Fibroblast of peridontal ligament (primary cell): ENCODE measurements at regions not wholly inside any gene's neighbourhood (a gene's known extent, or its start where the extent isn't known, plus 50 kb on each side); places are given as distances from the start of the nearest gene placed in this dataset.
"Not testable (repeated sequence)": the region's sequence is repeated elsewhere in the genome, so short reads cannot be mapped to it uniquely, and the experiment has no call there.

Experiments
- DNase-seq: peaks from one replicate; pipeline ENCODE4 v3.0.0-alpha.2; 2010; ENCODE audit errors: extremely low read depth

GRCh38 chr6:79810185-79810705, 137.1 kb downstream of the ELOVL4 start:
- no peak for DNase-seq

- DNase-seq: peak; percentile 11
Observed at GRCh38 chr6:79808921-79809320, 138.4 kb downstream of the ELOVL4 start.

GRCh38 chr6:79806661-79807060, 140.7 kb downstream of the ELOVL4 start:
- not testable (repeated sequence) for DNase-seq

GRCh38 chr6:79804732-79805131, 142.6 kb downstream of the ELOVL4 start:
- DNase-seq: no peak

GRCh38 chr6:79803917-79804316, 143.4 kb downstream of the ELOVL4 start:
- DNase-seq: no peak

GRCh38 chr6:79802657-79803300, 144.6 kb downstream of the ELOVL4 start:
- no peak for DNase-seq

GRCh38 chr6:79801362-79801761, 146.0 kb downstream of the ELOVL4 start:
- no peak for DNase-seq

GRCh38 chr6:79798841-79799240, 148.5 kb downstream of the ELOVL4 start:
- DNase-seq: no peak

- DNase-seq: no peak
Observed at GRCh38 chr6:79797912-79798311, 149.4 kb downstream of the ELOVL4 start.

GRCh38 chr6:79797163-79797764, 150.1 kb downstream of the ELOVL4 start:
- DNase-seq: no peak

GRCh38 chr6:79796197-79796596, 151.2 kb downstream of the ELOVL4 start:
- no peak for DNase-seq

GRCh38 chr6:79789896-79790295, 157.5 kb downstream of the ELOVL4 start:
- DNase-seq: no peak

- no peak for DNase-seq
Observed at GRCh38 chr6:79788756-79789155, 157.6 kb downstream of the SH3BGRL2 start.

GRCh38 chr6:79787626-79788025, 156.5 kb downstream of the SH3BGRL2 start:
- DNase-seq: no peak

GRCh38 chr6:79784395-79784753, 153.2 kb downstream of the SH3BGRL2 start:
- no peak for DNase-seq

- no peak for DNase-seq
Observed at GRCh38 chr6:79783670-79784394, 152.7 kb downstream of the SH3BGRL2 start.

GRCh38 chr6:79782792-79783580, 151.9 kb downstream of the SH3BGRL2 start:
- no peak for DNase-seq

GRCh38 chr6:79781916-79782315, 150.8 kb downstream of the SH3BGRL2 start:
- DNase-seq: no peak

- no peak for DNase-seq
Observed at GRCh38 chr6:79780881-79781280, 149.8 kb downstream of the SH3BGRL2 start.

GRCh38 chr6:79778816-79779215, 147.7 kb downstream of the SH3BGRL2 start:
- DNase-seq: no peak

GRCh38 chr6:79777713-79778579, 146.8 kb downstream of the SH3BGRL2 start:
- DNase-seq: peak; percentile 58
